Heart left ventricle (tissue), 16 donors: ENCODE measurements at regions not wholly inside any gene's neighbourhood (a gene's known extent, or its start where the extent isn't known, plus 50 kb on each side); places are given as distances from the start of the nearest gene placed in this dataset.

Experiments used
- ATAC-seq, 4 donors: fragments of 200-7000 bp; cut with Tn5 transposase; one replicate each; pipeline ENCODE4 v1.9.1; 2020 to 2022; ENCODE audit warnings: moderate library complexity in 4 of 4, mild to moderate bottlenecking in 3 of 4, moderate number of reproducible peaks in 1 of 4
- DNase-seq, 5 donors: peaks; one replicate each; pipeline ENCODE4 v3.0.0-alpha.2; 2020
- H3K27ac ChIP-seq, 12 donors: fragments of 200-600 bp; sonication (generic) in 4 of 12; one replicate each; pipeline versions ENCODE4 v1.5.0 to v1.8.0; 2016 to 2022; ENCODE audit warnings: mild to moderate bottlenecking in 2 of 12
- H3K27me3 ChIP-seq, 9 donors: fragments of 200-600 bp; sonication (generic) in 2 of 9; one replicate each; pipeline versions ENCODE4 v1.5.1 to v1.8.0; 2016 to 2022; ENCODE audit warnings: mild to moderate bottlenecking in 3 of 9
- H3K36me3 ChIP-seq, 9 donors: fragments of 200-600 bp; sonication (generic) in 2 of 9; one replicate each; pipeline versions ENCODE4 v1.5.0 to v1.8.0; 2018 to 2022; ENCODE audit warnings: mild to moderate bottlenecking in 2 of 9
- H3K4me1 ChIP-seq, 12 donors: fragments of 200-600 bp; sonication (generic) in 4 of 12; one replicate each; pipeline versions ENCODE4 v1.5.0 to v1.8.0; 2016 to 2022; ENCODE audit warnings: mild to moderate bottlenecking in 3 of 12
- H3K4me3 ChIP-seq, 12 donors: fragments of 200-600 bp; sonication (generic) in 4 of 12; one replicate each; pipeline versions ENCODE4 v1.5.0 to v1.8.0; 2017 to 2022; ENCODE audit warnings: mild to moderate bottlenecking in 9 of 12, moderate library complexity in 4 of 12
- H3K9me3 ChIP-seq, 12 donors: fragments of 200-600 bp; sonication (generic) in 4 of 12; one replicate each; pipeline versions ENCODE4 v1.5.0 to v1.8.0; 2016 to 2022; ENCODE audit warnings: mild to moderate bottlenecking in 1 of 12
- CTCF ChIP-seq, 12 donors: fragments of 200-600 bp; sonication (generic) in 4 of 12; IDR thresholded peaks; one replicate each; pipeline versions ENCODE4 v1.5.0 to v1.8.0; 2018 to 2022; ENCODE audit warnings: antibody characterized with exemption in 12 of 12, mild to moderate bottlenecking in 5 of 12
- POLR2A ChIP-seq, 2 donors: fragments of 450-650 bp; IDR thresholded peaks; one replicate each; pipeline ENCODE4 v1.6.1; 2017; ENCODE audit warnings: antibody characterized with exemption in 2 of 2, mild to moderate bottlenecking in 2 of 2, moderate library complexity in 2 of 2
- WGBS, 4 donors: extraction: QIAGEN DNeasy Blood & Tissue Kit in 2 of 4; methylation state at CpG; one replicate each; pipeline versions ENCODE4 v1.1.5 to v1.1.7; 2013 to 2018; 5-methylcytosine and 5-hydroxymethylcytosine counted together
- intact Hi-C, 10 donors: fragments of 100-400 bp; cut with DNase I; formaldehyde crosslinking; loops; one replicate each; pipeline versions ENCODE4 v1.11.1 to v1.14.2; 2022
- donor health status: ischemic (EF 13 %, LVEDD 7.1; RV severe dilation, severe dysfunction).
- donor health status: healthy with polysubstance abuse.
- donor health status: DM: no; HTN: yes; CAD: no.
- donor health status: DM: no; HTN: no; CAD: no.
- donor health status: ischemic (EF 25% LVEDD 6.9; RV normal size, moderate dysfunction).
- donor health status: ischemic (EF 25% LVEDD 5.7; RV mildly dilated, moderate dysfunction).
- donor health status: healthy.
- donor health status: DM: yes; HTN: yes; CAD: no.
- donor health status: ischemic (EF 35%, LVEDD 5.7; RV mildly dilated, moderate dysfunction).
- donor health status: nonischemic (EF 11% LVEDD 7.7; RV severe dilation, severe dysfunction).
- donor health status: DM: yes; HTN: yes; CAD: no.
- donor health status: PGD.
- donor health status: ischemic (EF 29% LVEDD 5.4; RV normal size, mild dysfunction).
- donor health status: nonischemic (EF 23%, LVEDD 6.1; RV moderate dilation, normal function).

DNA sequence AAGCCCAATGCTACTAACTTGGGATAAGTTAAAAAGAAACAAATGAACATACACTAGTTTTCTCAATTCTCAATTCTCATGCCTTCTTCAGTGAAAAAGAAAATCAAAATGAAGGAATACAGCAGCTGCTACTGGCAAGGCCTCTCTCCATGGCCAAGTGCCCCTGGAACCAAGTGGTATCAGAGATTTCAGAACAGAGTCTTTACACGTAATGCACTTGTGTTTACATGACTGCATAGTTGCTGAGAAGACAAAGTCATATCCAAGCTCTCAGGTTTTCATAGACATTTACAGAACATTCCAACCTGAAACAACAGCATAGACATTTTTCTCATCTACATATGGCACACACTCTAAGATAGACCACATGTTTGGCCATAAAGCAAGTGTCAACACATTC is 789.9 kb downstream of the CBLN2 start:
- intact Hi-C loops = no loop called here
- 80 to 87% (median 81%) methylated on average over 1 of the region's 1 CpG for WGBS, 4 donors
- ATAC-seq (no peak), DNase-seq (no peak)
- no peaks in the 10 kb centered on the region for H3K4me1 ChIP-seq
- H3K27me3 ChIP-seq = no peaks in the 10 kb centered on the region
- no peak for TF ChIP-seq CTCF (IDR thresholded peaks at IDR 0.05)
- TF ChIP-seq POLR2A (IDR thresholded peaks at IDR 0.05) = no peak
- peaks cover 0 to 17% (median 0%) of the 10 kb centered on the region in 12 donors for H3K9me3 ChIP-seq
- H3K4me3 ChIP-seq = no peak overlapping the region
- no peak overlapping the region for H3K27ac ChIP-seq
- H3K36me3 ChIP-seq = no peaks in the 10 kb centered on the region

GRCh38 chr18:71743634-71744033 is 800.5 kb downstream of the CBLN2 start:
- Histone ChIP-seq H3K4me1 (no peaks in the 10 kb centered on the region), H3K36me3 (no peaks in the 10 kb centered on the region), H3K27ac (no peak overlapping the region), H3K4me3 (no peak overlapping the region), H3K9me3 (peaks cover 0 to 18% (median 4%) of the 10 kb centered on the region in 12 donors), H3K27me3 (no peaks in the 10 kb centered on the region)
- DNase-seq (no peak), ATAC-seq (no peak)
- intact Hi-C loops = no loop called here
- TF ChIP-seq CTCF (IDR thresholded peaks at IDR 0.05) (no peak), POLR2A (IDR thresholded peaks at IDR 0.05) (no peak)
- 81 to 85% (median 82%) methylated on average over 4 of the region's 4 CpGs for whole genome bisulfite sequencing, 4 donors

GRCh38 chr18:71729611-71730010 is 814.5 kb downstream of the CBLN2 start:
- H3K27ac ChIP-seq = no peak overlapping the region
- no peaks in the 10 kb centered on the region for H3K4me1 ChIP-seq
- no peaks in the 10 kb centered on the region for H3K36me3 ChIP-seq
- intact Hi-C loops = no loop called here
- 82 to 92% (median 86%) methylated on average over 2 of the region's 2 CpGs for WGBS, 4 donors
- no peaks in the 10 kb centered on the region for H3K27me3 ChIP-seq
- no peak for ATAC-seq
- H3K9me3 ChIP-seq = no peaks in the 10 kb centered on the region
- no peak overlapping the region for H3K4me3 ChIP-seq
- DNase-seq = no peak
- TF ChIP-seq CTCF (IDR thresholded peaks at IDR 0.05) (no peak), POLR2A (IDR thresholded peaks at IDR 0.05) (no peak)

DNA sequence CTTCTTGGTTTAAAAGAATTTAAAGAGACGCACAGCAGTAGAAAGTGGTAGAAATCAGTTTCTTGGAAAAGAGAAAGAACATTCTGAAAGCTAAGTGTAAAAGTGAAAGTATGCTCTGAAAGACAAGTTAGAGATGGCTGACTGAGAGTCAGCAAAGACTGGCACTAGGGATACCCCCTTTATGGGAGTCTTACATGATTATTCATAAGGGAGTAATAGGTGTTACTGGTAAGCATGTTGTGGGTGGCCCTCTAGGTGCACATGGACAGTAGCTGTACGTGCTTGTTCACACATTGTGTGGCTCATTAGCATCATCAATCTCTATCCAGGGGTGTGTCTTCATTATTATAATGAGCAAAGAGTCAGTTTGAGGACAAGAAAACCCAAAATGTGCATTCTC is 816.2 kb downstream of the CBLN2 start:
- WGBS, 4 donors = 38 to 70% (median 49%) methylated on average over 2 of the region's 2 CpGs
- no peak for DNase-seq
- intact Hi-C loops = no loop called here
- Histone ChIP-seq H3K27me3 (no peaks in the 10 kb centered on the region), H3K9me3 (no peaks in the 10 kb centered on the region), H3K27ac (no peak overlapping the region), H3K4me1 (no peaks in the 10 kb centered on the region), H3K36me3 (no peaks in the 10 kb centered on the region), H3K4me3 (no peak overlapping the region)
- TF ChIP-seq POLR2A (IDR thresholded peaks at IDR 0.05) = no peak
- TF ChIP-seq CTCF (IDR thresholded peaks at IDR 0.05) = no peak
- ATAC-seq = no peak
